ENCODE measurements at regions not wholly inside any gene's neighbourhood (a gene's known extent, or its start where the extent isn't known, plus 50 kb on each side); places are given as distances from the start of the nearest gene placed in this dataset.

GRCh38 chr4:136713140-136713539, 819.2 kb downstream of the PCDH18 start:
- Histone ChIP-seq H3K27ac (no peak overlapping the region), H3K4me2 (no peak overlapping the region), H3K9me3 (no peaks in the 10 kb centered on the region), H3K4me1 (no peaks in the 10 kb centered on the region), H3K4me3 (no peak overlapping the region)
- DNase-seq (ENCODE audit: low read depth in 1 of 2, low spot score in 1 of 2) (no peak), ATAC-seq (no peak), FAIRE-seq (no peak)
- CTCF ChIA-PET: no interaction called here
- WGBS (ENCODE audit: missing lambda C conversion rate): 13% methylated on average over 1 of the region's 1 CpG
- TF ChIP-seq PHF8 (IDR thresholded peaks at IDR 0.05; ENCODE audit: borderline replicate concordance, low read depth) (no peak), HOXA7 (CRISPR knock-in tag; IDR thresholded peaks at IDR 0.05) (no peak), POLR2AphosphoS2 (conservative IDR thresholded peaks at IDR 0.05; ENCODE audit: low read length) (no peak), ESRRA (IDR thresholded peaks at IDR 0.05; ENCODE audit: borderline replicate concordance, low read length) (no peak), CHD4 (IDR thresholded peaks at IDR 0.05; ENCODE audit: borderline replicate concordance) (no peak), EHMT2 (IDR thresholded peaks at IDR 0.05; ENCODE audit: low read depth) (no peak), ZC3H11A (IDR thresholded peaks at IDR 0.05) (no peak), EHF (CRISPR knock-in tag; IDR thresholded peaks at IDR 0.05) (no peak), JUNB (IDR thresholded peaks at IDR 0.05) (no peak), RAD21 (conservative IDR thresholded peaks at IDR 0.05 in 1 of 2, IDR thresholded peaks at IDR 0.05 in 1 of 2) (no peak), HMGXB4 (CRISPR knock-in tag; IDR thresholded peaks at IDR 0.05; ENCODE audit: borderline replicate concordance) (no peak), KDM1A (IDR thresholded peaks at IDR 0.05; ENCODE audit: low read depth) (no peak), ZSCAN20 (CRISPR knock-in tag; IDR thresholded peaks at IDR 0.05) (no peak), USF2 (IDR thresholded peaks at IDR 0.05) (no peak), CHD2 (IDR thresholded peaks at IDR 0.05; ENCODE audit: low read length, partially characterized antibody) (no peak), TP53 (CRISPR knock-in tag; IDR thresholded peaks at IDR 0.05) (no peak), BHLHE40 (IDR thresholded peaks at IDR 0.05; ENCODE audit: low read depth, low read length) (no peak), CEBPB (IDR thresholded peaks at IDR 0.05) (no peak)
- POLR2A ChIA-PET: no interaction called here

DNA sequence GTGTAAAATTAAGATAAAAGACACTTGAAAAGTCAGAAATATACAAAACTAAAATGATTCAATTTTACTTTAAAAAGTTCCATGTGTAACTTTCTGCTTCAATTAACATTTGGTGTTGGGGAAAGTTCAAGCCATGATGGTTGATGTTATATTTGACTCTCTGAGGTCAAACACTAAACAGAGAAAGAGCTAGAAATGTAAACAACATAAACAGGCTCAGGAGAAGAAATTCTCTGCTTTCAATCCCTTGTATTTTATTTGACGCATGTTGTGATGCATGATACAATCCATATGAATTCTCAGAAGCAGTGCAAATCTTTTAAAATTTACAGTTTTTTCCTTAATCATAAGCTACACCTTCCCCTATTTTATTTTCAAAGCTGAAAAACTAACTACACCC, 822.4 kb downstream of the PCDH18 start:
- H3K4me1 ChIP-seq: no peaks in the 10 kb centered on the region
- H3K4me2 ChIP-seq: no peak overlapping the region
- POLR2A ChIA-PET: no interaction called here
- TF ChIP-seq HMGXB4 (CRISPR knock-in tag; IDR thresholded peaks at IDR 0.05; ENCODE audit: borderline replicate concordance): no peak
- no peak for TF ChIP-seq NPAS2 (CRISPR knock-in tag; IDR thresholded peaks at IDR 0.05; ENCODE audit: borderline replicate concordance)
- WGBS (ENCODE audit: missing lambda C conversion rate): 94% methylated on average over 1 of the region's 1 CpG
- H3K27ac ChIP-seq: no peak overlapping the region
- FAIRE-seq: no peak
- CTCF ChIA-PET: no interaction called here
- DNase-seq (ENCODE audit: low read depth in 1 of 2, low spot score in 1 of 2): no peak
- H3K9me3 ChIP-seq: no peaks in the 10 kb centered on the region
- no peak overlapping the region for H3K4me3 ChIP-seq
- no peak for ATAC-seq

GRCh38 chr4:136706942-136707341, 825.4 kb downstream of the PCDH18 start:
- no peak for DNase-seq (ENCODE audit: low read depth in 1 of 2, low spot score in 1 of 2)
- no peak overlapping the region for H3K4me2 ChIP-seq
- no peaks in the 10 kb centered on the region for H3K9me3 ChIP-seq
- H3K4me3 ChIP-seq: no peak overlapping the region
- no peak for ATAC-seq
- no peak overlapping the region for H3K27ac ChIP-seq
- POLR2A ChIA-PET: no interaction called here
- CTCF ChIA-PET: no interaction called here
- no peak for FAIRE-seq
- 45% methylated on average over 7 of the region's 7 CpGs for WGBS (ENCODE audit: missing lambda C conversion rate)
- H3K4me1 ChIP-seq: no peaks in the 10 kb centered on the region
- TF ChIP-seq HDAC2 (IDR thresholded peaks at IDR 0.05): no peak

Data from A549 (cell line).